ENCODE measurements at regions not wholly inside any gene's neighbourhood (a gene's known extent, or its start where the extent isn't known, plus 50 kb on each side); places are given as distances from the start of the nearest gene placed in this dataset.

DNA sequence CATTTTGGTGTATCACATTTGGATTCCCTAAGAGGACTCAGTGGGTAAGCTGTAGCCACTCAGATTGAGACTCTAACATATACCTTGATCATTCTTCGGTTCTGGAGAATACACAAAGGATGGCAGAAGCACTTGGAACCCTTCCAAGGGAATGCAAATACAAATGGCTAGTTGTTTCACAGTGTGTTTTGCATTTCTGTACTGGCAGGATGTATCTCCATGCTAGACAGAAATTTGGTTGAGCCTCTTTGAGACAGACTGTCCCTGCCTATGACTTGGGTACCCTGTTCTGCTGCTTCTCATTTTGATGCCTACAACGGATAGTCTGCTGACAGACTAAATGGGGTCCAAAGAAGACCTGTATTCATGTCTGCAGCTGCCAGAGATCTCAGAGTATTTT lies 273.5 kb downstream of the TMEM38B start:
- DNase-seq (ENCODE audit: low read depth), result no peak
- no peak for FAIRE-seq

DNA sequence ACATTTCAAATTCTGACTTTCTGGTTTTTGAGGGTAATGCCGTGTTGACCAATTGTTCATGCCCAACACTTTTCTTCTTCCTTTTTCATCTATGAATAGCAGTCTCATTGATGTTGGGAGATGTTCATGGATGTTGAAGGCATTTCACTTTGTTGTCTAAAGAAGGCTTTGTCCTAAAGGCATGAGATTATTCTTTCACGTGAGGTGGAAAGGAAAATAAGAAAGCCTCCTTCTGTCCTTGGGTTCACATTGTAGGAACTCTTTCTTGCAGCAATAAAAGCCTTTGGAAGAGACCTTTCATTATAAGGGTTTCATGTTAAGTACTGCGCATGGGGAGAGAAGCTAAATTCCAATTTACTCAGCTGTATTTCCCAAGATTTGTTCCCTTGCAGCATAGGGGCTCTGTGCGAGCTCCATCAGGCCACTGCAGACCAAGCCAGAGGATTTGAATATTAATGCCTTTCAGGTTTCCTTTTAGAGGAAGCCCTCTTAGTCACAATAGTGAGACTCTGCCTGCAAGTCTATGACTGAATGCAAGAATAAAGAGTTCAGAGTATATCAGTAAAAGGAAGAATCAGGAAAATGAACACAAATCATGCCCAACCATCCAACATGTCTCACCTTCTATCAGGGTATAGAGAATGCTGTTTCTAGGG lies 274.6 kb downstream of the TMEM38B start:
- FAIRE-seq, result no peak
- TF ChIP-seq CTCF (IDR thresholded peaks at IDR 0.05; ENCODE audit: insufficient read depth, low read length, severe bottlenecking), result no peak
- no peaks in the 10 kb centered on the region for H3K27me3 ChIP-seq (ENCODE audit: control insufficient read depth, insufficient read depth, low read length)
- no peak for DNase-seq (ENCODE audit: low read depth)
- H3K4me3 ChIP-seq (ENCODE audit: low read depth, low read length), result no peak overlapping the region
- H3K36me3 ChIP-seq (ENCODE audit: control insufficient read depth, insufficient read depth, low read length), result no peaks in the 10 kb centered on the region

More for the DNA sequence above, 273.5 kb downstream of the TMEM38B start:
- H3K36me3 ChIP-seq (ENCODE audit: control insufficient read depth, insufficient read depth, low read length), result no peaks in the 10 kb centered on the region
- no peaks in the 10 kb centered on the region for H3K27me3 ChIP-seq (ENCODE audit: control insufficient read depth, insufficient read depth, low read length)
- no peak for TF ChIP-seq CTCF (IDR thresholded peaks at IDR 0.05; ENCODE audit: insufficient read depth, low read length, severe bottlenecking)
- H3K4me3 ChIP-seq (ENCODE audit: low read depth, low read length), result no peak overlapping the region

DNA sequence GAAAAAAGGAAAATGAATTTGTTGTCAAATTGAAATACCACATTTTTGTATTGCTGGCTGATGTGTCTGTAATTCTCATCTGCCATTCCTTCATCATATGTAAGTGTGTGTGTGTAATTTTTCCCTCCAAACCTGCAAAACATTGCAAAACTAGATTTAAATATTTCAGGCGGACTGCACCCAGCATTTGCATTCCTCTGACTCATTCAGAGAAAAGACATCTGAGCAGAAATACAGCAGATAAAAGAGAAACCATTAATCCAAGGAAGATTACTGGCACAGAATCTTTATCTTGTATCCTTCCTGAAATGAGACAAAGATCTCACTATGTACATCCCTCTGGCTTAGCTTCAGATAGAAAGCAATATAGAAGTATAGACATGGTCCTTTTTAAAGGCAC lies 275.3 kb downstream of the TMEM38B start:
- H3K4me3 ChIP-seq (ENCODE audit: low read depth, low read length), result no peak overlapping the region
- no peaks in the 10 kb centered on the region for H3K27me3 ChIP-seq (ENCODE audit: control insufficient read depth, insufficient read depth, low read length)
- TF ChIP-seq CTCF (IDR thresholded peaks at IDR 0.05; ENCODE audit: insufficient read depth, low read length, severe bottlenecking), result no peak
- DNase-seq (ENCODE audit: low read depth), result no peak
- no peak for FAIRE-seq
- no peaks in the 10 kb centered on the region for H3K36me3 ChIP-seq (ENCODE audit: control insufficient read depth, insufficient read depth, low read length)

DNA sequence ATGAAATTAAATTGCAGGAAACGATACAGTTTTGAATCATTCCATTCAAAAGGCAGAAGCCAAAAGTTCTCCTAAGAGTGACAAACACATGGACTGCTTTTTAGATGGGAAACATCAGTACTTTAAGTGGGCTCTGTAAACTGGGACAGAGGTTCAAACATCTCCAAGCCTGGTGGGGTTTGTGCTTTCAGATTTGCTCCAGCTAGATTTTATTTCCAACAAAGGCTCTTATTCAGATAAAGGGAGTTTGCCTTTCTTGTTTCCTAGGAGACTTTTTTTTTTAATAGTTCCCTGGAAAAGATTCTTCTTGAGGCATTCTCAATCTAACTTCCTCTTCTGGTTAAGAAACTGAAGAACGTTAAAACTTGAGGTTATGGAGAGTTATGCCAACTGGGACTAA lies 277.6 kb downstream of the TMEM38B start:
- H3K4me3 ChIP-seq (ENCODE audit: low read depth, low read length), result no peak overlapping the region
- TF ChIP-seq CTCF (IDR thresholded peaks at IDR 0.05; ENCODE audit: insufficient read depth, low read length, severe bottlenecking), result no peak
- DNase-seq (ENCODE audit: low read depth), result no peak
- H3K36me3 ChIP-seq (ENCODE audit: control insufficient read depth, insufficient read depth, low read length), result no peaks in the 10 kb centered on the region
- FAIRE-seq, result no peak
- H3K27me3 ChIP-seq (ENCODE audit: control insufficient read depth, insufficient read depth, low read length), result no peaks in the 10 kb centered on the region

DNA sequence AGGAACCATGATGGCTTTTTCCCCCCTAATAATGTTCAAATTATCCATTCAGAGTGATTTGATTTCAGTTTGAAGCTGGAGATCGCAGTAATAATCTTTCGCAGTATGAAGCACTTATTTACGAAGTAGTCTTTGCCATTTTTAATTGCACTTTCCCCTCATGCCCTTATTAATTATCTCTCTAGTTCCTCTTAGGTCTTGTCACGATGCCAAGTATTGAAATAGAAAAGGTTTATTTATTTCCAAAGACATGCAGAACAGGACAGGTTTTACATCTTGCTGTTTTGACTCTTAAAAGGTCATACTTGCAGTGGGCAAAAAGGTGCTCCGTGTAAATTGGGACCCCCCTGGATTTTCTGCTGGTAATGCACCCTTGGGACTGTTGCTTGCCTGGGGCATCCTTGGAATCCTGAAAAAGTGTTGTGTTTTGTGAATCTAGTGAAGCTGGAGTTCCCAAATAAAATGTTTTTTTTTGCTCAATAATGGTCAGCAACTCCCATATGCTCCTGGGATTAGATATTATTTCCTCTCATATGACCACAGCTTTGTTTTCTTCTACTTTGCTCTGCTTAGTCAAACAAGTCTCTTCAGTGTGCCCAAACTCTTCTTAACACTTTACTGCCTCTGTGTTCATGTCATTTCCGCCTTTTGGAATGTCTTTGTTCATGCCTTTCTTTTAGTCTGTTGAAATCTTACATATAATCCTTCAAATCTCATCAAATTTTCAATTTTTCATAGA lies 278.3 kb downstream of the TMEM38B start:
- Histone ChIP-seq H3K27me3 (ENCODE audit: control insufficient read depth, insufficient read depth, low read length) (no peaks in the 10 kb centered on the region), H3K36me3 (ENCODE audit: control insufficient read depth, insufficient read depth, low read length) (no peaks in the 10 kb centered on the region), H3K4me3 (ENCODE audit: low read depth, low read length) (no peak overlapping the region)
- DNase-seq (ENCODE audit: low read depth) (no peak), FAIRE-seq (no peak)
- TF ChIP-seq CTCF (IDR thresholded peaks at IDR 0.05; ENCODE audit: insufficient read depth, low read length, severe bottlenecking), result no peak
